Right atrium auricular region (tissue), 2 donors: ENCODE measurements at regions not wholly inside any gene's neighbourhood (a gene's known extent, or its start where the extent isn't known, plus 50 kb on each side); places are given as distances from the start of the nearest gene placed in this dataset.
"Not testable (repeated sequence)": the region's sequence is repeated elsewhere in the genome, so short reads cannot be mapped to it uniquely, and the experiment has no call there.

ENCODE experiments used
- DNase-seq: peaks from one replicate; pipeline ENCODE4 v3.0.0-alpha.2; 2019; ENCODE audit warnings: low spot score
- H3K27ac ChIP-seq, 2 donors: fragments of 200-600 bp; sonication (generic); 1 replicate in 1 of 2; 2 replicates in 1 of 2; pipeline ENCODE4 v1.5.1; 2016 to 2019
- H3K27me3 ChIP-seq, 2 donors: fragments of 200-600 bp; sonication (generic); one replicate each; pipeline versions ENCODE4 v1.5.1 to v1.6.0; 2017 to 2019
- H3K36me3 ChIP-seq: fragments of 200-600 bp; sonication (generic); one replicate; pipeline ENCODE4 v1.5.1; 2016
- H3K4me1 ChIP-seq, 2 donors: fragments of 200-600 bp; sonication (generic); one replicate each; pipeline versions ENCODE4 v1.5.1 to v1.6.0; 2017 to 2019
- H3K4me3 ChIP-seq, 2 donors: fragments of 200-600 bp; sonication (generic); 1 replicate in 1 of 2; 2 replicates in 1 of 2; pipeline ENCODE4 v1.5.1; 2017 to 2019; ENCODE audit warnings: mild to moderate bottlenecking in 1 of 2, moderate library complexity in 1 of 2
- H3K9me3 ChIP-seq, 2 donors: fragments of 200-600 bp; sonication (generic); one replicate each; pipeline ENCODE4 v1.5.1; 2019
- TF ChIP-seq, protein P1 (sequence below), 2 donors: fragments of 200-600 bp; sonication (generic); IDR thresholded peaks; one replicate each; pipeline ENCODE4 v1.5.1; 2019; ENCODE audit warnings: antibody characterized with exemption in 2 of 2

DNA sequence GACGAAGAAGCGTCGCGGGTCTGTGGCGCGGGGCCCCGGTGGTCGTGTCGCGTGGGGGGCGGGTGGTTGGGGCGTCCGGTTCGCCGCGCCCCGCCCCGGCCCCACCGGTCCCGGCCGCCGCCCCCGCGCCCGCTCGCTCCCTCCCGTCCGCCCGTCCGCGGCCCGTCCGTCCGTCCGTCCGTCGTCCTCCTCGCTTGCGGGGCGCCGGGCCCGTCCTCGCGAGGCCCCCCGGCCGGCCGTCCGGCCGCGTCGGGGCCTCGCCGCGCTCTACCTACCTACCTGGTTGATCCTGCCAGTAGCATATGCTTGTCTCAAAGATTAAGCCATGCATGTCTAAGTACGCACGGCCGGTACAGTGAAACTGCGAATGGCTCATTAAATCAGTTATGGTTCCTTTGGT lies 1533.5 kb upstream of the TPTE start:
- H3K4me1 ChIP-seq, H3K36me3 ChIP-seq, H3K27me3 ChIP-seq, H3K27ac ChIP-seq, DNase-seq, H3K4me3 ChIP-seq, H3K9me3 ChIP-seq: not testable (repeated sequence)

DNA sequence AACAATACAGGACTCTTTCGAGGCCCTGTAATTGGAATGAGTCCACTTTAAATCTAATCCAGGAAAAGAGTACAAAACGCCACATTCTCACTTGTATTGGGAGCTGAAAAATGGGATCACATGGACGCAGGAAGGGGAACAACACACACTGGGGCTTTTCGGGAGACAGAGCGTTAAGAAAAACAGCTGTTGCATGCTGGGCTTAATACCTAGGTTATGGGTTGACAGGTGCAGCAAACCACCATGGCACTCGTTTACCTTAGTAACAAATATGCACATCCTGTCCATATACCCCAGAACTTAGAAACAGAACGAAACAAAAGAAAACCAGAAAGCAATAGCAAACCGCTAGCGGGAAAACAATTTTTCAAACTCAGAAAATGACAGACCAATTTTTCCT lies 1532.7 kb upstream of the TPTE start:
- Histone ChIP-seq H3K9me3 (no peaks in the 10 kb centered on the region), H3K36me3 (no peaks in the 10 kb centered on the region), H3K27ac (no peak overlapping the region), H3K27me3 (no peaks in the 10 kb centered on the region), H3K4me3 (no peak overlapping the region), H3K4me1 (no peaks in the 10 kb centered on the region)
- TF ChIP-seq, protein P1, sequence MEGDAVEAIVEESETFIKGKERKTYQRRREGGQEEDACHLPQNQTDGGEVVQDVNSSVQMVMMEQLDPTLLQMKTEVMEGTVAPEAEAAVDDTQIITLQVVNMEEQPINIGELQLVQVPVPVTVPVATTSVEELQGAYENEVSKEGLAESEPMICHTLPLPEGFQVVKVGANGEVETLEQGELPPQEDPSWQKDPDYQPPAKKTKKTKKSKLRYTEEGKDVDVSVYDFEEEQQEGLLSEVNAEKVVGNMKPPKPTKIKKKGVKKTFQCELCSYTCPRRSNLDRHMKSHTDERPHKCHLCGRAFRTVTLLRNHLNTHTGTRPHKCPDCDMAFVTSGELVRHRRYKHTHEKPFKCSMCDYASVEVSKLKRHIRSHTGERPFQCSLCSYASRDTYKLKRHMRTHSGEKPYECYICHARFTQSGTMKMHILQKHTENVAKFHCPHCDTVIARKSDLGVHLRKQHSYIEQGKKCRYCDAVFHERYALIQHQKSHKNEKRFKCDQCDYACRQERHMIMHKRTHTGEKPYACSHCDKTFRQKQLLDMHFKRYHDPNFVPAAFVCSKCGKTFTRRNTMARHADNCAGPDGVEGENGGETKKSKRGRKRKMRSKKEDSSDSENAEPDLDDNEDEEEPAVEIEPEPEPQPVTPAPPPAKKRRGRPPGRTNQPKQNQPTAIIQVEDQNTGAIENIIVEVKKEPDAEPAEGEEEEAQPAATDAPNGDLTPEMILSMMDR (IDR thresholded peaks at IDR 0.05) = no peak
- DNase-seq = no peak

DNA sequence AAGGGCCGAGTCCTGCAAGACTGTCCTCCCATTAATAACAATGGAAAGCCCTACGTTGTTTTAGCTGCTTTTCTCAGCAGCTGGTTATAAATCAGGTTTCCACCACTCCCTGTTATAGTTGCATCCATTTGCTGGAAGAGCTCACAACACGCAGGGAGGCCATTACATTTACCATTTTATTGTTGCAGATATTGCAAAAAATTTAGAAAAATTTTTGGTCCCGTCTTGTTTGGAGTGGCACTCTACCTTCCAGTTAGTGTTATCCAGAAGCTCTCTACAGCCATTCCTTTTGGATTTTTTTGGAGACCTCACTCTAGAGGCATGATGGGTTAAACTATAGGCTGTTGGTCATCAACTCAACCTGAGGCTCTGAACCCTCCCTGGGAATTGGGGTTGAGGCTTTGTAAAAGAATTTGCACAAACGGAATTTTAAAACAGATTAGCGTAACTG lies 1532.1 kb upstream of the TPTE start:
- no peaks in the 10 kb centered on the region for H3K4me1 ChIP-seq
- no peak overlapping the region for H3K4me3 ChIP-seq
- no peaks in the 10 kb centered on the region for H3K27me3 ChIP-seq
- TF ChIP-seq, protein P1 (IDR thresholded peaks at IDR 0.05) = no peak
- H3K27ac ChIP-seq = no peak overlapping the region
- H3K36me3 ChIP-seq = no peaks in the 10 kb centered on the region
- H3K9me3 ChIP-seq = no peaks in the 10 kb centered on the region
- DNase-seq = no peak

DNA sequence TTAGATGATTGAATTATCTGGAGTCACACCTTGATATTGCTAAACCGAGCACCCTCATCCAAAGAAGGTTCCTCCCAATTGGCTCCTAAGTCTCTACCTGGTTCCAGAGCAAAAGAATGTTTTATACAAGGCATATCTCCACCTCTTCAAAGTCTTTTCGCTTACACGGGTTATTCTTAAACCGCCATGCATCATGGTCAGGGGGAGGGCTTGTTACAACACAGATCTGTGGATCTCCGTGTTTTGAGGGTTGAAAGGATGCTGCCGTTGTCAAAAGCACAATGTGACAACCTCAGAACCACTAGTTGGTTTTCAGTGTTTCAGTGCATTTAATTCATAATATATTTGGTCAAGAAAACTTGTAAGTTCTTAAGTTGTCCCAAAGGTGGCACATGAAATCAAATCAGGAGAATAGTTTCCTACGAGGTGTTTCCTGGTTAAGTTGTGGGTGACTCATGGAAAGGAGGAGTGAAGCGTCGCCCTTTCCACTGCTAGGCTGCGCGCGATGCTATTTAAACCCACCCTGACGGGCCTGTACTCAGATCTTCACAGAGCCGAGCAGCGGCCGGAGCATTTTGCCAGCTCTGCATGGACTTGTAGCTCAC lies 1531.6 kb upstream of the TPTE start:
- Histone ChIP-seq H3K27me3 (no peaks in the 10 kb centered on the region), H3K36me3 (no peaks in the 10 kb centered on the region), H3K27ac (no peak overlapping the region), H3K4me1 (no peaks in the 10 kb centered on the region), H3K9me3 (no peaks in the 10 kb centered on the region), H3K4me3 (no peak overlapping the region)
- TF ChIP-seq, protein P1 (IDR thresholded peaks at IDR 0.05) = no peak
- peak; percentile 56 for DNase-seq

DNA sequence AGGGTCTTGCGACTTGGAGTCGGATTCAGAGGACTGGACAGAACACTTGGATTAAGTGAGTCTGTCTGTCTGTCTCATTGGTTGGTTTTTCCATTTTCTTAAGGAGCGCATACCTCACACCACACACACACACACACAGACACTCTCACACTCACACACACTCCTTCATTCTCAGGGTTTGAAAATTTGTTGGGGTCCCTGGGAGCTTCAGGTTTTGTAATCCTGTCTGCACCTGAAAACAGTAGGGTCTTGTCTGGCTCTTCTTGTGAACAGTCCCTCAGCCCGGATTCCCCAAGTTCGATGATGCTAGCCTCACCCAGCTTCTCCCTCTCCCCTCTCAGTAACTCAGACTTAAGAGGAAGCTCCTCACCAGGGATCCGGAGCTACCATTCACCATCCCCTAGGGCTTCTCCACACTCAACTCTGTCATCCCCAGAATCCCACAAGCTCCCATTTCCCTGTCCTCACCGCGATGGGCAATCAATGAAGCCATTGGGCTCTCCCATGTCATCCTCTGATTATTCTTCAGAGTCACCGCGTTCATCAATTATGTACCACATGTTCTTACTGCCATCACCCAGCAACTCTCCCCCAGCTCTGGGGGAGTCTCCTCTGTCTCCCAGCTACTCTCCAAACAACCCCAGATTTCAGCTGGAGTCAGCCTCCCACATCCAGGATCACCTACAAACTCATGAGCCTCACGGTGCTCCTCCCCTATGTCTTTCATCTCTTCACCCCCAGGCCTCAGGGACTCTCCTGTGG lies 1530.9 kb upstream of the TPTE start:
- no peak for DNase-seq
- H3K27ac ChIP-seq = no peak overlapping the region
- H3K9me3 ChIP-seq = no peaks in the 10 kb centered on the region
- H3K4me1 ChIP-seq = no peaks in the 10 kb centered on the region
- H3K27me3 ChIP-seq = no peaks in the 10 kb centered on the region
- no peak overlapping the region for H3K4me3 ChIP-seq
- TF ChIP-seq, protein P1 (IDR thresholded peaks at IDR 0.05) = no peak
- no peaks in the 10 kb centered on the region for H3K36me3 ChIP-seq

DNA sequence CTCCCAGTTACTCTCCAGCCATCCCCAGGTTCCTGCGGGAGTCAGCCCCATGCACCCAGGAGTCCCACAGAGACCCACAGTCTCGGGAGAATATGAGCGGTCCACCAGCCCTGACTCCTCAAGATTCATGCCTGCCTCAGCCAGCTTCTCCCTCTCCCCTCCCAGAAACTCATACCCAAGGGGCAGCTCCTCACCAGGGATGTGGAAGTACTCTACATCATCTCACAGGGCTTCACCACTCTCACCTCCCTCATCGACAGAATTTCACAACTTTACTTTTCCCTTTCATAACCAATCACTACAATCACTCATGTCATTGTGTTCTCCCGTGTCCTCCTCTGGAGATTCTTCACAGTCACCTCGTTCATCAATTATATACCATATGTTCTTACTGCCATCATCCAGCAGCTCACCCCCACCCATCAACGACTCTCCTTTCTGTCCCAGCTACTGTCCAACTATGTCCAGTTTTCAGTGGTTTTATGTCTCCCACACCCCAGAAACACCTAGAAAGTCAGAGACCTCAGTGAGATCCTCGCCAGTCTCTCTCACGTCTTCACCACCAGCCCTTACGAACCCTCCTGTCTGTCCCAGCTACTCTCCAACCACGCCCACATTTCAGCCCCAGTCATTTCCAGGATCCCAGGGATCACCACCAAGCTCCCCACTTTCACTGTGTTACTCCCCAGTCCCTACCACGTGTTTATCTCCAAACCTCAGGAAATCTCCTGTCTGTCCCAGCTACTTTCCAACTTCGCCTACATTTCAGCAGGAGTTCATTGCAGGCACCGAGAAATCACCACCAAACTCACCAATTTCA lies 1530.1 kb upstream of the TPTE start:
- no peak overlapping the region for H3K27ac ChIP-seq
- DNase-seq = peak; percentile 56
- H3K27me3 ChIP-seq = no peaks in the 10 kb centered on the region
- TF ChIP-seq, protein P1 (IDR thresholded peaks at IDR 0.05) = no peak
- H3K4me1 ChIP-seq = no peaks in the 10 kb centered on the region
- H3K9me3 ChIP-seq = no peaks in the 10 kb centered on the region
- no peaks in the 10 kb centered on the region for H3K36me3 ChIP-seq
- H3K4me3 ChIP-seq = no peak overlapping the region
